ENCODE measurements at regions not wholly inside any gene's neighbourhood (a gene's known extent, or its start where the extent isn't known, plus 50 kb on each side); places are given as distances from the start of the nearest gene placed in this dataset.

- no peak for DNase-seq (ENCODE audit: extremely low read depth, insufficient read length)
- no peak overlapping the region for H3K4me3 ChIP-seq (replicated peaks; ENCODE audit: low read depth, low read length)
- no peaks in the 10 kb centered on the region; the same call in 1 of the 2 replicates for H3K27me3 ChIP-seq (replicated peaks; ENCODE audit: control insufficient read depth, insufficient read depth, low read length)
- H3K36me3 ChIP-seq (ENCODE audit: control insufficient read depth, insufficient read depth, low read length), result no peaks in the 10 kb centered on the region
- no peak for TF ChIP-seq CTCF (IDR thresholded peaks at IDR 0.05; ENCODE audit: insufficient read depth, low read length, poor library complexity, severe bottlenecking)
These were observed 135.5 kb upstream of the LRFN2 start for GRCh38 chr6:40722553-40723258.

- H3K36me3 ChIP-seq (ENCODE audit: control insufficient read depth, insufficient read depth, low read length), result no peaks in the 10 kb centered on the region
- no peak for DNase-seq (ENCODE audit: extremely low read depth, insufficient read length)
- H3K4me3 ChIP-seq (replicated peaks; ENCODE audit: low read depth, low read length), result no peak overlapping the region
- H3K27me3 ChIP-seq (replicated peaks; ENCODE audit: control insufficient read depth, insufficient read depth, low read length), result no peaks in the 10 kb centered on the region; the same call in 1 of the 2 replicates
- no peak for TF ChIP-seq CTCF (IDR thresholded peaks at IDR 0.05; ENCODE audit: insufficient read depth, low read length, poor library complexity, severe bottlenecking)
These were observed 134.9 kb upstream of the LRFN2 start for GRCh38 chr6:40722091-40722490.

- no peak for TF ChIP-seq CTCF (IDR thresholded peaks at IDR 0.05; ENCODE audit: insufficient read depth, low read length, poor library complexity, severe bottlenecking)
- H3K27me3 ChIP-seq (replicated peaks; ENCODE audit: control insufficient read depth, insufficient read depth, low read length), result no peaks in the 10 kb centered on the region; the same call in 1 of the 2 replicates
- no peak overlapping the region for H3K4me3 ChIP-seq (replicated peaks; ENCODE audit: low read depth, low read length)
- no peaks in the 10 kb centered on the region for H3K36me3 ChIP-seq (ENCODE audit: control insufficient read depth, insufficient read depth, low read length)
- no peak for DNase-seq (ENCODE audit: extremely low read depth, insufficient read length)
These were observed 134.2 kb upstream of the LRFN2 start for GRCh38 chr6:40721271-40721952.

GRCh38 chr6:40720375-40720748 is 133.2 kb upstream of the LRFN2 start:
- no peak overlapping the region for H3K4me3 ChIP-seq (replicated peaks; ENCODE audit: low read depth, low read length)
- no peak for TF ChIP-seq CTCF (IDR thresholded peaks at IDR 0.05; ENCODE audit: insufficient read depth, low read length, poor library complexity, severe bottlenecking)
- no peaks in the 10 kb centered on the region; the same call in 1 of the 2 replicates for H3K27me3 ChIP-seq (replicated peaks; ENCODE audit: control insufficient read depth, insufficient read depth, low read length)
- no peak for DNase-seq (ENCODE audit: extremely low read depth, insufficient read length)
- H3K36me3 ChIP-seq (ENCODE audit: control insufficient read depth, insufficient read depth, low read length), result no peaks in the 10 kb centered on the region

GRCh38 chr6:40719671-40720374 is 132.7 kb upstream of the LRFN2 start:
- H3K27me3 ChIP-seq (replicated peaks; ENCODE audit: control insufficient read depth, insufficient read depth, low read length), result no peaks in the 10 kb centered on the region; the same call in 1 of the 2 replicates
- H3K4me3 ChIP-seq (replicated peaks; ENCODE audit: low read depth, low read length), result no peak overlapping the region
- no peaks in the 10 kb centered on the region for H3K36me3 ChIP-seq (ENCODE audit: control insufficient read depth, insufficient read depth, low read length)
- no peak for DNase-seq (ENCODE audit: extremely low read depth, insufficient read length)
- no peak for TF ChIP-seq CTCF (IDR thresholded peaks at IDR 0.05; ENCODE audit: insufficient read depth, low read length, poor library complexity, severe bottlenecking)

All from GM06990 (cell line).